Activated gamma-delta T cell treated with Interleukin-2 at 50 U/mL for 16 hours (primary cell): ENCODE measurements at regions not wholly inside any gene's neighbourhood (a gene's known extent, or its start where the extent isn't known, plus 50 kb on each side); places are given as distances from the start of the nearest gene placed in this dataset.

Experiments
- DNase-seq: peaks from one replicate; pipeline ENCODE4 v3.0.0-alpha.2; 2020

GRCh38 chr10:10609379-10609955 is 408.2 kb upstream of the CELF2 start:
- no peak for DNase-seq

- no peak for DNase-seq
Measured at GRCh38 chr10:10610171-10610570, 407.5 kb upstream of the CELF2 start.

GRCh38 chr10:10612151-10612550 is 405.5 kb upstream of the CELF2 start:
- DNase-seq: no peak

GRCh38 chr10:10613656-10614244 is 403.9 kb upstream of the CELF2 start:
- DNase-seq: no peak

- no peak for DNase-seq
Measured at GRCh38 chr10:10617686-10618085, 400.0 kb upstream of the CELF2 start.

- DNase-seq: no peak
Measured at GRCh38 chr10:10618139-10618538, 399.5 kb upstream of the CELF2 start.

GRCh38 chr10:10623958-10624566 is 393.6 kb upstream of the CELF2 start:
- DNase-seq: no peak

GRCh38 chr10:10624567-10624962 is 393.1 kb upstream of the CELF2 start:
- DNase-seq: no peak

- DNase-seq: no peak
Measured at GRCh38 chr10:10625491-10625890, 392.2 kb upstream of the CELF2 start.

GRCh38 chr10:10626734-10627133 is 390.9 kb upstream of the CELF2 start:
- DNase-seq: no peak

GRCh38 chr10:10627414-10627813 is 390.3 kb upstream of the CELF2 start:
- DNase-seq: no peak

- DNase-seq: no peak
Measured at GRCh38 chr10:10629512-10629911, 388.2 kb upstream of the CELF2 start.

GRCh38 chr10:10630281-10630680 is 387.4 kb upstream of the CELF2 start:
- no peak for DNase-seq

GRCh38 chr10:10630782-10631181 is 386.9 kb upstream of the CELF2 start:
- DNase-seq: no peak

- DNase-seq: no peak
Measured at GRCh38 chr10:10642189-10642588, 375.5 kb upstream of the CELF2 start.

GRCh38 chr10:10642751-10643150 is 374.9 kb upstream of the CELF2 start:
- no peak for DNase-seq

GRCh38 chr10:10644008-10644646 is 373.5 kb upstream of the CELF2 start:
- DNase-seq: no peak

GRCh38 chr10:10644676-10645385 is 372.8 kb upstream of the CELF2 start:
- no peak for DNase-seq

- DNase-seq: no peak
Measured at GRCh38 chr10:10647331-10647730, 370.3 kb upstream of the CELF2 start.

- no peak for DNase-seq
Measured at GRCh38 chr10:10657139-10657760, 360.4 kb upstream of the CELF2 start.

GRCh38 chr10:10658172-10658785 is 359.4 kb upstream of the CELF2 start:
- no peak for DNase-seq

- no peak for DNase-seq
Measured at GRCh38 chr10:10660054-10660453, 357.6 kb upstream of the CELF2 start.

GRCh38 chr10:10661176-10661575 is 356.5 kb upstream of the CELF2 start:
- DNase-seq: no peak
